GM12875 (cell line): ENCODE measurements at regions not wholly inside any gene's neighbourhood (a gene's known extent, or its start where the extent isn't known, plus 50 kb on each side); places are given as distances from the start of the nearest gene placed in this dataset.

ENCODE experiments used
- H3K4me3 ChIP-seq: one replicate; pipeline ENCODE4 v1.5.1; 2011; ENCODE audit warnings: low read depth, low read length, control low read depth
- CTCF ChIP-seq: IDR thresholded peaks from 2 replicates; pipeline ENCODE4 v1.5.1; 2011; ENCODE audit warnings: low read depth, mild to moderate bottlenecking, control low read depth, inconsistent platforms, low read length, moderate library complexity, borderline replicate concordance; ENCODE audit not compliant: insufficient read depth

- TF ChIP-seq CTCF: peak; percentile 97
Measured at GRCh38 chr10:44310762-44311562, 73.9 kb downstream of the CXCL12 start.

GRCh38 chr10:44309939-44310761, 74.7 kb downstream of the CXCL12 start:
- no peak for TF ChIP-seq CTCF
- H3K4me3 ChIP-seq: no peak overlapping the region

More at GRCh38 chr10:44310762-44311562, 73.9 kb downstream of the CXCL12 start:
- H3K4me3 ChIP-seq: peak overlapping the region; percentile 41

GRCh38 chr10:44309361-44309760, 75.5 kb downstream of the CXCL12 start:
- no peak for TF ChIP-seq CTCF
- no peak overlapping the region for H3K4me3 ChIP-seq

GRCh38 chr10:44308935-44309334, 76.0 kb downstream of the CXCL12 start:
- no peak overlapping the region for H3K4me3 ChIP-seq
- TF ChIP-seq CTCF: no peak

- no peak for TF ChIP-seq CTCF
- no peak overlapping the region for H3K4me3 ChIP-seq
Measured at GRCh38 chr10:44307691-44308090, 77.2 kb downstream of the CXCL12 start.

GRCh38 chr10:44306762-44307161, 78.1 kb downstream of the CXCL12 start:
- TF ChIP-seq CTCF: no peak
- H3K4me3 ChIP-seq: no peak overlapping the region
